ENCODE measurements at regions not wholly inside any gene's neighbourhood (a gene's known extent, or its start where the extent isn't known, plus 50 kb on each side); places are given as distances from the start of the nearest gene placed in this dataset.
"Not testable (repeated sequence)": the region's sequence is repeated elsewhere in the genome, so short reads cannot be mapped to it uniquely, and the experiment has no call there.

- DNase-seq (ENCODE audit: low read depth): no peak
Observed at GRCh38 chr1:227508431-227508830, 54.9 kb upstream of the ZNF678 start.

- DNase-seq (ENCODE audit: low read depth): not testable (repeated sequence)
Observed at GRCh38 chr1:227506490-227507393, 56.6 kb upstream of the ZNF678 start.

GRCh38 chr1:227496045-227496444 lies 67.3 kb upstream of the ZNF678 start:
- not testable (repeated sequence) for DNase-seq (ENCODE audit: low read depth)

- not testable (repeated sequence) for DNase-seq (ENCODE audit: low read depth)
Observed at GRCh38 chr1:227493863-227494551, 69.3 kb upstream of the ZNF678 start.

GRCh38 chr1:227490478-227490877 lies 72.9 kb upstream of the ZNF678 start:
- no peak for DNase-seq (ENCODE audit: low read depth)

- no peak for DNase-seq (ENCODE audit: low read depth)
Observed at GRCh38 chr1:227490001-227490400, 73.4 kb upstream of the ZNF678 start.

- no peak for DNase-seq (ENCODE audit: low read depth)
Observed at GRCh38 chr1:227489572-227489971, 73.8 kb upstream of the ZNF678 start.

GRCh38 chr1:227487606-227488005 lies 75.8 kb upstream of the ZNF678 start:
- DNase-seq (ENCODE audit: low read depth): no peak

- no peak for DNase-seq (ENCODE audit: low read depth)
Observed at GRCh38 chr1:227486559-227486958, 76.8 kb upstream of the ZNF678 start.

- DNase-seq (ENCODE audit: low read depth): no peak
Observed at GRCh38 chr1:227482023-227482299, 81.4 kb upstream of the ZNF678 start.

GRCh38 chr1:227474072-227474471 lies 89.3 kb upstream of the ZNF678 start:
- not testable (repeated sequence) for DNase-seq (ENCODE audit: low read depth)

GRCh38 chr1:227472772-227473171 lies 90.6 kb upstream of the ZNF678 start:
- no peak for DNase-seq (ENCODE audit: low read depth)

- DNase-seq (ENCODE audit: low read depth): no peak
Observed at GRCh38 chr1:227470688-227471087, 92.7 kb upstream of the ZNF678 start.

- DNase-seq (ENCODE audit: low read depth): no peak
Observed at GRCh38 chr1:227469708-227470107, 93.6 kb upstream of the ZNF678 start.

- no peak for DNase-seq (ENCODE audit: low read depth)
Observed at GRCh38 chr1:227466039-227466645, 97.2 kb upstream of the ZNF678 start.

GRCh38 chr1:227465256-227465655 lies 98.1 kb upstream of the ZNF678 start:
- DNase-seq (ENCODE audit: low read depth): no peak

GRCh38 chr1:227459977-227460376 lies 103.4 kb upstream of the ZNF678 start:
- no peak for DNase-seq (ENCODE audit: low read depth)

- DNase-seq (ENCODE audit: low read depth): no peak
Observed at GRCh38 chr1:227459326-227459841, 104.0 kb upstream of the ZNF678 start.

GRCh38 chr1:227454686-227455085 lies 108.7 kb upstream of the ZNF678 start:
- no peak for DNase-seq (ENCODE audit: low read depth)

- DNase-seq (ENCODE audit: low read depth): no peak
Observed at GRCh38 chr1:227453631-227454355, 109.6 kb upstream of the ZNF678 start.

- no peak for DNase-seq (ENCODE audit: low read depth)
Observed at GRCh38 chr1:227451954-227452353, 111.4 kb upstream of the ZNF678 start.

- no peak for DNase-seq (ENCODE audit: low read depth)
Observed at GRCh38 chr1:227451057-227451456, 112.3 kb upstream of the ZNF678 start.
